ENCODE measurements at regions not wholly inside any gene's neighbourhood (a gene's known extent, or its start where the extent isn't known, plus 50 kb on each side); places are given as distances from the start of the nearest gene placed in this dataset.

DNA sequence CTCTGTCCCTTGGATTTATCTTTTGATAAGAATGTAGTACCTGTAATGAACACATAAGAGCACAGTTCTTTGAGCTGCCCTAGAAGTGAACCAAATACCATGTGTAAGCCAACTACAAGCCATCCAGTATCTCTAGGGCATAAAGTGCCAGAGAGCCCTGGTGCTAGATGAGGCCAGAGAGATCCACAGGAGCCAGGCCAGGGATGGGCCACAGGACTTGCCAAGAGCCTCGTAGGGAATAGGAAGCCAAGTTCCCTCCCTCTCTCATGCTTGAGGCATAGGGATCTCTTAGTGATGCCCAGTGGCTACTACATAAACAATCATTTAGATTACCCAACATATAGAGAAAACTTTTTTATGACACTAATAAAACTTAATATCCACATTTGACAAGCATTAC lies 64.8 kb upstream of the FAR1 start:
- no peak overlapping the region for H3K9ac ChIP-seq (ENCODE audit: control insufficient read depth, insufficient read depth, low read length)
- WGBS (ENCODE audit: insufficient coverage, insufficient replicate concordance, low lambda C conversion rate, missing lambda C conversion rate), result 0% methylated on average over 1 of the region's 1 CpG
- intact Hi-C loops (cut with micrococcal nuclease; ENCODE audit: unreplicated experiment), result no loop called here

DNA sequence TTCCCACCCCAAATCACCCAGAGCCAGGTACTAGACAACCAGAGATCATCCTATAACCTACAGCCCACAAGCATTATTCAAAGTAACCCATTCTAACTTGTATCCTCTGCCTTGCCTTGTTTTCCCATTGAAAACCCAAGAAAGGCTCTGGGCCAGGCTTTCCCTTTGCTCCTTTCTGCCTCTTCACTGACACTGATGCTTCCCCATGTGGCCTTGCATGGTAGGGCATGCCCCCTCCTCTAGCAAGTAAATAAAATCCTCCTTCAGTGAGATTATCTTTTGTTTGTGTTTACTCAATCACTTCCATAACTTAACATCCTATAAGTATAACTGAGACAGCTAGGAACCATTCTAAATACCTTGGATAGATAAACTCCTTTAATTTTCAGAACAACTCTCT lies 65.6 kb upstream of the FAR1 start:
- Histone ChIP-seq H3K4me1 (ENCODE audit: control insufficient read depth, insufficient read depth, low read length) (no peaks in the 10 kb centered on the region), H3K27me3 (replicated peaks in 1 of 2; ENCODE audit: control insufficient read depth in 2 of 2, insufficient read depth in 2 of 2, low read length in 1 of 2) (no peaks in the 10 kb centered on the region), H3K79me2 (ENCODE audit: control insufficient read depth, insufficient read depth, low read length) (no peaks in the 10 kb centered on the region), H3K9ac (ENCODE audit: control insufficient read depth, insufficient read depth, low read length) (no peak overlapping the region), H3K4me2 (ENCODE audit: control insufficient read depth, insufficient read depth) (no peak overlapping the region), H2AFZ (ENCODE audit: control insufficient read depth, low read depth, low read length) (no peak overlapping the region), H3K9me3 (replicated peaks; ENCODE audit: control insufficient read depth, insufficient read depth, low read length) (no peaks in the 10 kb centered on the region), H3K4me3 (no peak overlapping the region), H3K27ac (ENCODE audit: control insufficient read depth, insufficient read depth) (no peak overlapping the region), H3K36me3 (ENCODE audit: control insufficient read depth in 2 of 2, insufficient read depth in 2 of 2, low read length in 1 of 2) (no peaks in the 10 kb centered on the region), H4K20me1 (ENCODE audit: control insufficient read depth, insufficient read depth) (no peaks in the 10 kb centered on the region)
- TF ChIP-seq STAT3 (IDR thresholded peaks at IDR 0.05; ENCODE audit: low read depth, low read length) (no peak), JUND (IDR thresholded peaks at IDR 0.05; ENCODE audit: low read depth, low read length) (no peak), POLR2A (IDR thresholded peaks at IDR 0.05; ENCODE audit: low read depth, low read length) (no peak)
- TF ChIP-seq, protein P1, sequence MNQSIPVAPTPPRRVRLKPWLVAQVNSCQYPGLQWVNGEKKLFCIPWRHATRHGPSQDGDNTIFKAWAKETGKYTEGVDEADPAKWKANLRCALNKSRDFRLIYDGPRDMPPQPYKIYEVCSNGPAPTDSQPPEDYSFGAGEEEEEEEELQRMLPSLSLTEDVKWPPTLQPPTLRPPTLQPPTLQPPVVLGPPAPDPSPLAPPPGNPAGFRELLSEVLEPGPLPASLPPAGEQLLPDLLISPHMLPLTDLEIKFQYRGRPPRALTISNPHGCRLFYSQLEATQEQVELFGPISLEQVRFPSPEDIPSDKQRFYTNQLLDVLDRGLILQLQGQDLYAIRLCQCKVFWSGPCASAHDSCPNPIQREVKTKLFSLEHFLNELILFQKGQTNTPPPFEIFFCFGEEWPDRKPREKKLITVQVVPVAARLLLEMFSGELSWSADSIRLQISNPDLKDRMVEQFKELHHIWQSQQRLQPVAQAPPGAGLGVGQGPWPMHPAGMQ (IDR thresholded peaks at IDR 0.05; ENCODE audit: borderline replicate concordance), result no peak
- TF ChIP-seq, protein P2, sequence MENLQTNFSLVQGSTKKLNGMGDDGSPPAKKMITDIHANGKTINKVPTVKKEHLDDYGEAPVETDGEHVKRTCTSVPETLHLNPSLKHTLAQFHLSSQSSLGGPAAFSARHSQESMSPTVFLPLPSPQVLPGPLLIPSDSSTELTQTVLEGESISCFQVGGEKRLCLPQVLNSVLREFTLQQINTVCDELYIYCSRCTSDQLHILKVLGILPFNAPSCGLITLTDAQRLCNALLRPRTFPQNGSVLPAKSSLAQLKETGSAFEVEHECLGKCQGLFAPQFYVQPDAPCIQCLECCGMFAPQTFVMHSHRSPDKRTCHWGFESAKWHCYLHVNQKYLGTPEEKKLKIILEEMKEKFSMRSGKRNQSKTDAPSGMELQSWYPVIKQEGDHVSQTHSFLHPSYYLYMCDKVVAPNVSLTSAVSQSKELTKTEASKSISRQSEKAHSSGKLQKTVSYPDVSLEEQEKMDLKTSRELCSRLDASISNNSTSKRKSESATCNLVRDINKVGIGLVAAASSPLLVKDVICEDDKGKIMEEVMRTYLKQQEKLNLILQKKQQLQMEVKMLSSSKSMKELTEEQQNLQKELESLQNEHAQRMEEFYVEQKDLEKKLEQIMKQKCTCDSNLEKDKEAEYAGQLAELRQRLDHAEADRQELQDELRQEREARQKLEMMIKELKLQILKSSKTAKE (IDR thresholded peaks at IDR 0.05; ENCODE audit: low read depth, poor library complexity, severe bottlenecking), result no peak
- TF ChIP-seq, protein P3, sequence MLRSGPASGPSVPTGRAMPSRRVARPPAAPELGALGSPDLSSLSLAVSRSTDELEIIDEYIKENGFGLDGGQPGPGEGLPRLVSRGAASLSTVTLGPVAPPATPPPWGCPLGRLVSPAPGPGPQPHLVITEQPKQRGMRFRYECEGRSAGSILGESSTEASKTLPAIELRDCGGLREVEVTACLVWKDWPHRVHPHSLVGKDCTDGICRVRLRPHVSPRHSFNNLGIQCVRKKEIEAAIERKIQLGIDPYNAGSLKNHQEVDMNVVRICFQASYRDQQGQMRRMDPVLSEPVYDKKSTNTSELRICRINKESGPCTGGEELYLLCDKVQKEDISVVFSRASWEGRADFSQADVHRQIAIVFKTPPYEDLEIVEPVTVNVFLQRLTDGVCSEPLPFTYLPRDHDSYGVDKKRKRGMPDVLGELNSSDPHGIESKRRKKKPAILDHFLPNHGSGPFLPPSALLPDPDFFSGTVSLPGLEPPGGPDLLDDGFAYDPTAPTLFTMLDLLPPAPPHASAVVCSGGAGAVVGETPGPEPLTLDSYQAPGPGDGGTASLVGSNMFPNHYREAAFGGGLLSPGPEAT (IDR thresholded peaks at IDR 0.05; ENCODE audit: low read depth), result no peak
- no peak for FAIRE-seq
- in situ Hi-C loops (cut with MboI) (no loop called here), intact Hi-C loops (cut with micrococcal nuclease; ENCODE audit: unreplicated experiment) (no loop called here)
- SMC1A ChIA-PET (ENCODE audit: uncharacterized antibody, unreplicated experiment), result no interaction called here
- RAD21 ChIA-PET (ENCODE audit: unreplicated experiment), result no interaction called here
- DNase-seq (ENCODE audit: low read depth, low spot score), result no peak
- BruUV-seq (replicated peaks), result no TSS peak
- no peak for ATAC-seq
- CTCF ChIA-PET, result interaction anchor here (1.3 kb wide), 1 partner anchor 34 kb away, joined by 3 read pairs; no protein-coding TSS in a partner anchor
- POLR2A ChIA-PET, result no interaction called here

More for the DNA sequence above, 64.8 kb upstream of the FAR1 start:
- ChIA-PET SMC1A (ENCODE audit: uncharacterized antibody, unreplicated experiment) (no interaction called here), RAD21 (ENCODE audit: unreplicated experiment) (no interaction called here), POLR2A (no interaction called here), CTCF (no interaction called here)
- no peak overlapping the region for H3K4me3 ChIP-seq
- in situ Hi-C loops (cut with MboI), result no loop called here
- no peak for ATAC-seq
- no peaks in the 10 kb centered on the region for H3K27me3 ChIP-seq (replicated peaks in 1 of 2; ENCODE audit: control insufficient read depth in 2 of 2, insufficient read depth in 2 of 2, low read length in 1 of 2)
- no peak for FAIRE-seq
- no TSS peak for BruUV-seq (replicated peaks)
- TF ChIP-seq, protein P4, sequence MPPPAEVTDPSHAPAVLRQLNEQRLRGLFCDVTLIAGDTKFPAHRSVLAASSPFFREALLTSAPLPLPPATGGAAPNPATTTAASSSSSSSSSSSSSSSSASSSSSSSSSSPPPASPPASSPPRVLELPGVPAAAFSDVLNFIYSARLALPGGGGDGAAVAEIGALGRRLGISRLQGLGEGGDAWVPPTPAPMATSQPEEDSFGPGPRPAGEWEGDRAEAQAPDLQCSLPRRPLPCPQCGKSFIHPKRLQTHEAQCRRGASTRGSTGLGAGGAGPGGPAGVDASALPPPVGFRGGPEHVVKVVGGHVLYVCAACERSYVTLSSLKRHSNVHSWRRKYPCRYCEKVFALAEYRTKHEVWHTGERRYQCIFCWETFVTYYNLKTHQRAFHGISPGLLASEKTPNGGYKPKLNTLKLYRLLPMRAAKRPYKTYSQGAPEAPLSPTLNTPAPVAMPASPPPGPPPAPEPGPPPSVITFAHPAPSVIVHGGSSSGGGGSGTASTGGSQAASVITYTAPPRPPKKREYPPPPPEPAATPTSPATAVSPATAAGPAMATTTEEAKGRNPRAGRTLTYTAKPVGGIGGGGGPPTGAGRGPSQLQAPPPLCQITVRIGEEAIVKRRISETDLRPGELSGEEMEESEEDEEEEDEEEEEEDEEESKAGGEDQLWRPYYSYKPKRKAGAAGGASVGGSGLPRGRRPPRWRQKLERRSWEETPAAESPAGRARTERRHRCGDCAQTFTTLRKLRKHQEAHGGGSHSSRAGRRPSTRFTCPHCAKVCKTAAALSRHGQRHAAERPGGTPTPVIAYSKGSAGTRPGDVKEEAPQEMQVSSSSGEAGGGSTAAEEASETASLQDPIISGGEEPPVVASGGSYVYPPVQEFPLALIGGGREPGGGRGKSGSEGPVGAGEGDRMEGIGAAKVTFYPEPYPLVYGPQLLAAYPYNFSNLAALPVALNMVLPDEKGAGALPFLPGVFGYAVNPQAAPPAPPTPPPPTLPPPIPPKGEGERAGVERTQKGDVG (CRISPR knock-in tag; IDR thresholded peaks at IDR 0.05), result no peak
- TF ChIP-seq EGR1 (IDR thresholded peaks at IDR 0.05; ENCODE audit: borderline replicate concordance in 1 of 2, low read depth in 2 of 2, low read length in 2 of 2) (no peak), MEF2B (IDR thresholded peaks at IDR 0.05; ENCODE audit: partially characterized antibody, poor library complexity, severe bottlenecking) (no peak)
- DNase-seq (ENCODE audit: low read depth, low spot score), result no peak
- H3K4me1 ChIP-seq (ENCODE audit: control insufficient read depth, insufficient read depth, low read length), result no peaks in the 10 kb centered on the region
- H3K79me2 ChIP-seq (ENCODE audit: control insufficient read depth, insufficient read depth, low read length), result no peaks in the 10 kb centered on the region
- no peaks in the 10 kb centered on the region for H4K20me1 ChIP-seq (ENCODE audit: control insufficient read depth, insufficient read depth)
- no peak overlapping the region for H3K27ac ChIP-seq (ENCODE audit: control insufficient read depth, insufficient read depth)
- H3K9me3 ChIP-seq (replicated peaks; ENCODE audit: control insufficient read depth, insufficient read depth, low read length), result no peaks in the 10 kb centered on the region
- no peak overlapping the region for H2AFZ ChIP-seq (ENCODE audit: control insufficient read depth, low read depth, low read length)
- H3K4me2 ChIP-seq (ENCODE audit: control insufficient read depth, insufficient read depth), result no peak overlapping the region
- no peaks in the 10 kb centered on the region for H3K36me3 ChIP-seq (ENCODE audit: control insufficient read depth in 2 of 2, insufficient read depth in 2 of 2, low read length in 1 of 2)
